ENCODE measurements at regions not wholly inside any gene's neighbourhood (a gene's known extent, or its start where the extent isn't known, plus 50 kb on each side); places are given as distances from the start of the nearest gene placed in this dataset.

GRCh38 chr2:241929551-241930490 lies 60.3 kb downstream of the RTP5 start:
- no peak overlapping the region for H3K4me3 Mint-ChIP-seq
- no peak for DNase-seq
- ATAC-seq = no peak
- no peaks in the 10 kb centered on the region for H3K27me3 Mint-ChIP-seq
- no peak overlapping the region for H3K4me3 ChIP-seq (ENCODE audit: low read length)
- no peaks in the 10 kb centered on the region for H3K27me3 ChIP-seq (ENCODE audit: control insufficient read depth in 2 of 2, insufficient read depth in 2 of 2, low read length in 2 of 2)
- no peaks in the 10 kb centered on the region for H3K9me3 ChIP-seq (ENCODE audit: control insufficient read depth in 2 of 3, low read length in 3 of 3)
- peaks cover 0 to 11% (median 5%) of the 10 kb centered on the region in 5 donors for H3K36me3 Mint-ChIP-seq
- no peaks in the 10 kb centered on the region for H3K36me3 ChIP-seq (ENCODE audit: control insufficient read depth in 2 of 3, insufficient read depth in 3 of 3, low read length in 3 of 3)
- no peak overlapping the region for H3K27ac Mint-ChIP-seq
- H3K4me1 Mint-ChIP-seq = peaks cover 4 to 18% (median 6%) of the 10 kb centered on the region in 7 donors
- no peak overlapping the region for H3K27ac ChIP-seq (ENCODE audit: low read depth, low read length)
- no peaks in the 10 kb centered on the region for H3K9me3 Mint-ChIP-seq
- intact Hi-C loops (cut with micrococcal nuclease) = no loop called here
- POLR2A ChIA-PET = no interaction called here
- H3K4me1 ChIP-seq (ENCODE audit: control insufficient read depth in 2 of 2, insufficient read depth in 2 of 2, low read length in 2 of 2) = no peaks in the 10 kb centered on the region
- CTCF ChIA-PET = no interaction called here

DNA sequence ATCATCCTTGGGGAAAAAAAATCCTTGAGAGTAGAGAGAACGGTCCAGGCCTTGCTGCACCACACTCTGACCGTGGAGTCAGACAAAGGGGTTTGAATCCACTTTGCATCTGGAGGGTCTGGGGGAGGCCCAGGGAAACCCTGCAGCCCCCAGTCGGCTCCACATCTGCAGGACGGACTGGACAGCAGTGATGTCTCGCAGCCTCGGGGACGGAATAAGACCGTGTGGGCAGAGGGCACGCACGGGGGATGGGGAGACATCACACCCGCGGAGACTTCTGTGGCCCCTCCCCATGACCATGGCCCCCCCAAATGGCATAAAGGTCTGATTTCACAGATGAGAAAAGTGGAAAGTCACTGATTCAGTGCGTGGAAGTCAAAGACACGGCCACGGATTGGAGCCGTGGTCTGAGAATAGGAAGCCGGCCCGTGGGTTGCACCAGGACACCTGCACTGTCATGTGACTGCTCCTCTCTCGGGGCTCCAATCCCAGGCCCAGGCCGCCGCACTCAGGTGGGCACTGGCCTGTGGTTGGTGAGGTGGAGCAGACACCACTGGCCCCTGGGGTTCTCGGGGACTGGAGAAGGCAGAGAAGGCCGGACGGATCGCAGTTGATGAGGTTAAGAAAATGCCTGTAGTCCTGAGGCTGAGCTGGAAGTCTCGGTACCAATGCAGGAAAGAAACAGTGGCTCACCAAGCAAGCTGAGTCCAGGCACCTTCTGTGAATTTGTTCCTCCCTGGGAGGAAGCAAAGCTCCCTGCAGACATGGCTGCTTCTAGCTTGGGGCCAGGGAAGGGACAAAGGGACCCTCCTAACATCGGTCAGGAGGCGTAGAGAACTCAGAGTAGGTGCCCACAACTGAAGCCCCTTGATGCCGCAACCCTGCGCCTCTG lies 61.8 kb downstream of the RTP5 start:
- DNase-seq (no peak), ATAC-seq (no peak)
- Mint-ChIP-seq H3K36me3 (peaks cover 0 to 17% (median 13%) of the 10 kb centered on the region in 5 donors), H3K4me1 (peaks cover 0 to 6% (median 4%) of the 10 kb centered on the region in 7 donors), H3K27ac (no peak overlapping the region), H3K4me3 (no peak overlapping the region), H3K9me3 (peaks cover 0 to 5% (median 0%) of the 10 kb centered on the region in 11 donors), H3K27me3 (no peaks in the 10 kb centered on the region)
- CTCF ChIA-PET = no interaction called here
- Histone ChIP-seq H3K36me3 (ENCODE audit: control insufficient read depth in 2 of 3, insufficient read depth in 3 of 3, low read length in 3 of 3) (no peaks in the 10 kb centered on the region), H3K9me3 (ENCODE audit: control insufficient read depth in 2 of 3, low read length in 3 of 3) (no peaks in the 10 kb centered on the region), H3K27me3 (ENCODE audit: control insufficient read depth in 2 of 2, insufficient read depth in 2 of 2, low read length in 2 of 2) (no peaks in the 10 kb centered on the region), H3K27ac (ENCODE audit: low read depth, low read length) (no peak overlapping the region), H3K4me3 (ENCODE audit: low read length) (no peak overlapping the region), H3K4me1 (ENCODE audit: control insufficient read depth in 2 of 2, insufficient read depth in 2 of 2, low read length in 2 of 2) (no peaks in the 10 kb centered on the region)
- POLR2A ChIA-PET = no interaction called here
- intact Hi-C loops (cut with micrococcal nuclease) = no loop called here

GRCh38 chr2:241931976-241932898 lies 62.7 kb downstream of the RTP5 start:
- Histone ChIP-seq H3K27ac (ENCODE audit: low read depth, low read length) (no peak overlapping the region), H3K27me3 (ENCODE audit: control insufficient read depth in 2 of 2, insufficient read depth in 2 of 2, low read length in 2 of 2) (no peaks in the 10 kb centered on the region), H3K36me3 (ENCODE audit: control insufficient read depth in 2 of 3, insufficient read depth in 3 of 3, low read length in 3 of 3) (no peaks in the 10 kb centered on the region), H3K9me3 (ENCODE audit: control insufficient read depth in 2 of 3, low read length in 3 of 3) (no peaks in the 10 kb centered on the region), H3K4me3 (ENCODE audit: low read length) (no peak overlapping the region), H3K4me1 (ENCODE audit: control insufficient read depth in 2 of 2, insufficient read depth in 2 of 2, low read length in 2 of 2) (no peaks in the 10 kb centered on the region)
- intact Hi-C loops (cut with micrococcal nuclease) = no loop called here
- CTCF ChIA-PET = no interaction called here
- Mint-ChIP-seq H3K9me3 (peaks cover 0 to 5% (median 0%) of the 10 kb centered on the region in 11 donors), H3K27me3 (no peaks in the 10 kb centered on the region), H3K27ac (no peak overlapping the region), H3K4me1 (peaks cover 0 to 6% (median 4%) of the 10 kb centered on the region in 7 donors), H3K36me3 (peaks cover 0 to 17% (median 13%) of the 10 kb centered on the region in 5 donors), H3K4me3 (no peak overlapping the region)
- POLR2A ChIA-PET = no interaction called here
- DNase-seq (no peak), ATAC-seq (no peak)

DNA sequence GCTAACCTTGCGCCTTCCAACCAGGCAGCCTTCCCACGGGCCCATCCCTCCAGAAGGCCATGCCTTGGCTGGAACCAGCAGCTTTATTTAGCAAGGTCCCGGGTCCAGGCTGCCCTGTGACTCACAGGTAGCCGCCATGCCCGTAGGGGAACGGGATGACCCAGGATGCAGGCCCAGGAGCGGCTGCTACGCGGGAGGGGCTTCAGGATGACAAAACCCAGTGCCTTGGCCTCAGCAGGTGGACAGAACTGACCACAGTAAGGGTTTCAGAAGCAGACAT lies 63.3 kb downstream of the RTP5 start:
- POLR2A ChIA-PET = no interaction called here
- peaks cover 0 to 7% (median 6%) of the 10 kb centered on the region in 7 donors for H3K4me1 Mint-ChIP-seq
- H3K36me3 ChIP-seq (ENCODE audit: control insufficient read depth in 2 of 3, insufficient read depth in 3 of 3, low read length in 3 of 3) = no peaks in the 10 kb centered on the region
- H3K27me3 Mint-ChIP-seq = no peaks in the 10 kb centered on the region
- intact Hi-C loops (cut with micrococcal nuclease) = no loop called here
- H3K4me1 ChIP-seq (ENCODE audit: control insufficient read depth in 2 of 2, insufficient read depth in 2 of 2, low read length in 2 of 2) = no peaks in the 10 kb centered on the region
- no peak for DNase-seq
- no peak overlapping the region for H3K4me3 ChIP-seq (ENCODE audit: low read length)
- no peaks in the 10 kb centered on the region for H3K27me3 ChIP-seq (ENCODE audit: control insufficient read depth in 2 of 2, insufficient read depth in 2 of 2, low read length in 2 of 2)
- H3K9me3 Mint-ChIP-seq = peaks cover 0 to 5% (median 0%) of the 10 kb centered on the region in 11 donors
- ATAC-seq = no peak
- H3K36me3 Mint-ChIP-seq = peaks cover 0 to 19% (median 13%) of the 10 kb centered on the region in 5 donors
- no peak overlapping the region for H3K4me3 Mint-ChIP-seq
- H3K27ac Mint-ChIP-seq = no peak overlapping the region
- CTCF ChIA-PET = interaction anchor here (1.4 kb wide), 2 partner anchors 8 to 18 kb away, joined by 3 read pairs; no protein-coding TSS in a partner anchor
- H3K9me3 ChIP-seq (ENCODE audit: control insufficient read depth in 2 of 3, low read length in 3 of 3) = no peaks in the 10 kb centered on the region
- no peak overlapping the region for H3K27ac ChIP-seq (ENCODE audit: low read depth, low read length)

DNA sequence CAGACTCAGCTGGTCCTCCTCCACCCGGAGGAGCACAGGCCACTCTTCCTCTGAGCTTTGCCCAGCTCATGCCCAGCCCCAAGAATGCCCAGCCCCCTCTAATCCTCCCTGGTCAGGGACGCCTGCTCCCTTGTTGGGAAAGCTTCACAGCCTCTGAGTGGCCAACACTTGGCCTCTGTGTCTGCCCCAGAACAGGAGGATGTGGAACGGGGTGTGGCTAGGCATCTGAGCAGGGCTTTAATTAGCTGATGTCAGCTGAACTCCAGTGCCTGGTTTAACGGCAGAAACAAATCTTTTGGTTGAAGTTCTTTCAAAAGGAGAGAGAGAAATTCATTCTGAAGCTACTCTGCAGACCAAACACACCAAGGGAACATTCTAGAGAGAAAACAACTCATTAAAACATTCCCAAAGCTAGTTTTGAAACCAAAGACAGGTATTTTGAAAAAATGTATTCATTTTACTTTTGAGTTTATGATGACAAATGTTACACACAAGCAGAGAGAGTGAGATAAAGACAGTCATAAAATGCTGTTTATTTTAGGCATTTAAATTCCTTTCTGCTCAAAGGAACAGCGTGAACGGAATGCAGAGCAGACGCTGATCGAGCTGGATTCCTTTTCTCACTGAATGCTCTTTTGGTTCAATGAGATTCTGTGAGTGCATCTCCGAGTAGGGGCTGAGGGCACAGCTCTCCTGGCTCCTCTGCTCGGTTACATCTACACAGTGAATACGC lies 63.8 kb downstream of the RTP5 start:
- Mint-ChIP-seq H3K9me3 (peaks cover 0 to 5% (median 0%) of the 10 kb centered on the region in 11 donors), H3K4me1 (peaks cover 0 to 11% (median 9%) of the 10 kb centered on the region in 7 donors), H3K36me3 (peaks cover 0 to 23% (median 13%) of the 10 kb centered on the region in 5 donors), H3K27ac (peak overlapping the region in 1 of 9 donors; percentile 58), H3K27me3 (no peaks in the 10 kb centered on the region), H3K4me3 (no peak overlapping the region)
- H3K9me3 ChIP-seq (ENCODE audit: control insufficient read depth in 2 of 3, low read length in 3 of 3) = no peaks in the 10 kb centered on the region
- ATAC-seq = no peak
- CTCF ChIA-PET = interaction anchor here (1.4 kb wide), 2 partner anchors 9 to 18 kb away, joined by 3 read pairs; no protein-coding TSS in a partner anchor
- no peak for DNase-seq
- no peak overlapping the region for H3K4me3 ChIP-seq (ENCODE audit: low read length)
- no peaks in the 10 kb centered on the region for H3K27me3 ChIP-seq (ENCODE audit: control insufficient read depth in 2 of 2, insufficient read depth in 2 of 2, low read length in 2 of 2)
- no peaks in the 10 kb centered on the region for H3K36me3 ChIP-seq (ENCODE audit: control insufficient read depth in 2 of 3, insufficient read depth in 3 of 3, low read length in 3 of 3)
- POLR2A ChIA-PET = no interaction called here
- no peak overlapping the region for H3K27ac ChIP-seq (ENCODE audit: low read depth, low read length)
- intact Hi-C loops (cut with micrococcal nuclease) = no loop called here
- no peaks in the 10 kb centered on the region for H3K4me1 ChIP-seq (ENCODE audit: control insufficient read depth in 2 of 2, insufficient read depth in 2 of 2, low read length in 2 of 2)

- Histone ChIP-seq H3K36me3 (ENCODE audit: control insufficient read depth in 2 of 3, insufficient read depth in 3 of 3, low read length in 3 of 3) (no peaks in the 10 kb centered on the region), H3K4me1 (ENCODE audit: control insufficient read depth in 2 of 2, insufficient read depth in 2 of 2, low read length in 2 of 2) (peaks cover 0 to 9% of the 10 kb centered on the region in 2 donors), H3K27me3 (ENCODE audit: control insufficient read depth in 2 of 2, insufficient read depth in 2 of 2, low read length in 2 of 2) (no peaks in the 10 kb centered on the region), H3K4me3 (ENCODE audit: low read length) (no peak overlapping the region), H3K27ac (ENCODE audit: low read depth, low read length) (no peak overlapping the region), H3K9me3 (ENCODE audit: control insufficient read depth in 2 of 3, low read length in 3 of 3) (no peaks in the 10 kb centered on the region)
- DNase-seq (no peak), ATAC-seq (no peak)
- peaks cover 0 to 28% (median 18%) of the 10 kb centered on the region in 7 donors for H3K4me1 Mint-ChIP-seq
- ChIA-PET POLR2A (no interaction called here), CTCF (no interaction called here)
- peaks cover 0 to 5% (median 0%) of the 10 kb centered on the region in 11 donors for H3K9me3 Mint-ChIP-seq
- H3K4me3 Mint-ChIP-seq = no peak overlapping the region
- H3K27me3 Mint-ChIP-seq = no peaks in the 10 kb centered on the region
- H3K36me3 Mint-ChIP-seq = peaks cover 0 to 25% (median 15%) of the 10 kb centered on the region in 5 donors
- no peak overlapping the region for H3K27ac Mint-ChIP-seq
- intact Hi-C loops (cut with micrococcal nuclease) = no loop called here
Measured at GRCh38 chr2:241935314-241935713, 65.8 kb downstream of the RTP5 start.
